SH-SY5Y (cell line): ENCODE measurements at regions not wholly inside any gene's neighbourhood (a gene's known extent, or its start where the extent isn't known, plus 50 kb on each side); places are given as distances from the start of the nearest gene placed in this dataset.

Source experiments
- GATA2 ChIP-seq: IDR thresholded peaks from 2 replicates; pipeline ENCODE4 v1.6.1; 2011; ENCODE audit warnings: mild to moderate bottlenecking, low read depth, low read length
- GATA3 ChIP-seq: IDR thresholded peaks from 2 replicates; pipeline ENCODE4 v1.6.1; 2011; ENCODE audit warnings: low read depth, mild to moderate bottlenecking, low read length, moderate library complexity

GRCh38 chr15:62382046-62382445 lies 217.0 kb upstream of the C2CD4B start:
- no peak for TF ChIP-seq GATA3
- no peak for TF ChIP-seq GATA2
